H9 (cell line): ENCODE measurements at regions not wholly inside any gene's neighbourhood (a gene's known extent, or its start where the extent isn't known, plus 50 kb on each side); places are given as distances from the start of the nearest gene placed in this dataset.

Experiments used
- DNase-seq: peaks from one replicate; pipeline ENCODE4 v3.0.0-alpha.2; 2017
- H2AFZ ChIP-seq: one replicate; pipeline ENCODE4 v1.6.1; 2013; ENCODE audit warnings: mild to moderate bottlenecking, low read length, control low read depth, moderate library complexity
- H2AK5ac ChIP-seq: 2 replicates; pipeline ENCODE4 v1.6.1; 2013; ENCODE audit warnings: low read length, control low read depth, mixed read lengths; ENCODE audit not compliant: insufficient read length
- H2BK120ac ChIP-seq: one replicate; pipeline ENCODE4 v1.6.1; 2013; ENCODE audit warnings: low read depth, mild to moderate bottlenecking, low read length, control low read depth, inconsistent platforms; ENCODE audit not compliant: poor library complexity, severe bottlenecking
- H2BK12ac ChIP-seq: 2 replicates; pipeline ENCODE4 v1.6.1; 2013; ENCODE audit warnings: low read length, control low read depth, mixed read lengths, low read depth; ENCODE audit not compliant: insufficient read length
- H2BK15ac ChIP-seq: 2 replicates; pipeline ENCODE4 v1.6.1; 2013; ENCODE audit warnings: low read depth, low read length, control low read depth
- H2BK20ac ChIP-seq: one replicate; pipeline ENCODE4 v1.6.1; 2013; ENCODE audit warnings: low read depth, mild to moderate bottlenecking, low read length, control low read depth, inconsistent platforms; ENCODE audit not compliant: poor library complexity, severe bottlenecking
- H2BK5ac ChIP-seq: 2 replicates; pipeline ENCODE4 v1.6.1; 2013; ENCODE audit warnings: low read length, control low read depth, mixed read lengths; ENCODE audit not compliant: insufficient read length
- H3K14ac ChIP-seq: 2 replicates; pipeline ENCODE4 v1.6.1; 2013; ENCODE audit warnings: low read length, control low read depth; ENCODE audit not compliant: insufficient read depth
- H3K18ac ChIP-seq: 2 replicates; pipeline ENCODE4 v1.6.1; 2013; ENCODE audit warnings: low read depth, mild to moderate bottlenecking, mixed read lengths, low read length, control low read depth; ENCODE audit not compliant: insufficient read length
- H3K23ac ChIP-seq: 2 replicates; pipeline ENCODE4 v1.6.1; 2013; ENCODE audit warnings: low read length, control low read depth, mixed read lengths, low read depth; ENCODE audit not compliant: insufficient read length
- H3K23me2 ChIP-seq: 2 replicates; pipeline ENCODE4 v1.6.1; 2013; ENCODE audit warnings: low read depth, mild to moderate bottlenecking, mixed read lengths, low read length, control low read depth; ENCODE audit not compliant: insufficient read length, poor library complexity, severe bottlenecking
- H3K27ac ChIP-seq: 2 replicates; pipeline ENCODE4 v1.5.1; 2013; ENCODE audit warnings: low read length, control low read depth, mixed read lengths, low read depth; ENCODE audit not compliant: insufficient read length
- H3K27me3 ChIP-seq: 2 replicates; pipeline ENCODE4 v1.6.1; 2013; ENCODE audit warnings: low read length, control low read depth, inconsistent platforms; ENCODE audit not compliant: insufficient read depth
- H3K4ac ChIP-seq: 2 replicates; pipeline ENCODE4 v1.6.1; 2013; ENCODE audit warnings: low read depth, mild to moderate bottlenecking, control low read depth, inconsistent platforms, low read length, moderate library complexity
- H3K4me1 ChIP-seq: 2 replicates; pipeline ENCODE4 v1.6.1; 2013; ENCODE audit warnings: low read length, control low read depth, inconsistent platforms; ENCODE audit not compliant: insufficient read depth
- H3K4me2 ChIP-seq: 2 replicates; pipeline ENCODE4 v1.6.1; 2013; ENCODE audit warnings: low read length, control low read depth, mixed read lengths; ENCODE audit not compliant: insufficient read length, insufficient read depth
- H3K56ac ChIP-seq: 2 replicates; pipeline ENCODE4 v1.6.1; 2013; ENCODE audit warnings: low read depth, mild to moderate bottlenecking, mixed read lengths, low read length, control low read depth; ENCODE audit not compliant: insufficient read length
- H3K79me1 ChIP-seq: 2 replicates; pipeline ENCODE4 v1.6.1; 2013; ENCODE audit warnings: low read depth, mild to moderate bottlenecking, moderate library complexity, low read length, control low read depth, inconsistent platforms; ENCODE audit not compliant: insufficient read depth, poor library complexity, severe bottlenecking
- H3K79me2 ChIP-seq: 2 replicates; pipeline ENCODE4 v1.6.1; 2013; ENCODE audit warnings: low read length, control low read depth, inconsistent platforms; ENCODE audit not compliant: insufficient read depth
- H3K9ac ChIP-seq: 2 replicates; pipeline ENCODE4 v1.6.1; 2013; ENCODE audit warnings: low read length, control low read depth, mixed read lengths; ENCODE audit not compliant: insufficient read length; ENCODE audit errors: extremely low read depth
- H3K9me3 ChIP-seq: one replicate; pipeline ENCODE4 v1.6.1; 2013; ENCODE audit warnings: low read depth, low read length, inconsistent platforms; ENCODE audit not compliant: control insufficient read depth
- H3T11ph ChIP-seq: one replicate; pipeline ENCODE4 v1.6.1; 2013; ENCODE audit warnings: mild to moderate bottlenecking, low read length, control low read depth, inconsistent platforms
- H4K20me1 ChIP-seq: one replicate; pipeline ENCODE4 v1.6.1; 2013; ENCODE audit not compliant: control insufficient read depth, insufficient read length, insufficient read depth
- H4K5ac ChIP-seq: 2 replicates; pipeline ENCODE4 v1.6.1; 2013; ENCODE audit warnings: low read depth, mild to moderate bottlenecking, mixed read lengths, low read length, control low read depth; ENCODE audit not compliant: insufficient read length
- H4K8ac ChIP-seq: replicated peaks from 2 replicates; pipeline ENCODE4 v1.6.1; 2013; ENCODE audit warnings: low read length, control low read depth, mixed read lengths, low read depth; ENCODE audit not compliant: insufficient read length
- H4K91ac ChIP-seq: 2 replicates; pipeline ENCODE4 v1.6.1; 2013; ENCODE audit warnings: low read depth, mild to moderate bottlenecking, moderate library complexity, mixed read lengths, low read length, control low read depth; ENCODE audit not compliant: insufficient read length
- H3K27ac Mint-ChIP-seq, 3 experiments: 2 replicates in 2 of 3; 3 replicates in 1 of 3; pipeline ENCODE4 v1.8.0; 2020 to 2021; ENCODE audit warnings: mixed read lengths in 3 of 3, mild to moderate bottlenecking in 1 of 3, moderate library complexity in 1 of 3
- H3K27me3 Mint-ChIP-seq: 2 replicates; pipeline ENCODE4 v1.8.0; 2021; ENCODE audit warnings: low read depth, mild to moderate bottlenecking, moderate library complexity, mixed read lengths
- H3K36me3 Mint-ChIP-seq, 3 experiments: 2 replicates in 2 of 3; 3 replicates in 1 of 3; pipeline ENCODE4 v1.8.0; 2020 to 2021; ENCODE audit warnings: low read depth in 3 of 3, mixed read lengths in 3 of 3; ENCODE audit not compliant: insufficient read depth in 1 of 3
- H3K4me1 Mint-ChIP-seq, 2 experiments: 2 replicates each; pipeline ENCODE4 v1.8.0; 2020; ENCODE audit warnings: mixed read lengths in 2 of 2
- H3K4me3 Mint-ChIP-seq, 2 experiments: 2 replicates in 1 of 2; 3 replicates in 1 of 2; pipeline ENCODE4 v1.8.0; 2020 to 2021; ENCODE audit warnings: mild to moderate bottlenecking in 2 of 2, mixed read lengths in 2 of 2, moderate library complexity in 1 of 2
- H3K9me3 Mint-ChIP-seq, 2 experiments: 2 replicates in 1 of 2; 3 replicates in 1 of 2; pipeline ENCODE4 v1.8.0; 2020; ENCODE audit warnings: mild to moderate bottlenecking in 2 of 2, mixed read lengths in 2 of 2, moderate library complexity in 1 of 2
- WGBS: extraction: QIAGEN DNeasy Blood & Tissue Kit; methylation state at CpG from one replicate; pipeline ENCODE4 v1.1.7; 2013; ENCODE audit warnings: missing lambda C conversion rate, low lambda C conversion rate, mixed read lengths; ENCODE audit not compliant: insufficient read length; ENCODE audit errors: extremely low coverage; 5-methylcytosine and 5-hydroxymethylcytosine counted together
- TF ChIP-seq, protein P1 (sequence below): fragments of 200-600 bp; sonication (generic); conservative IDR thresholded peaks from 3 replicates; pipeline ENCODE4 v1.8.0; 2021; ENCODE audit warnings: antibody characterized with exemption, mild to moderate bottlenecking

GRCh38 chr10:57008189-57008588 lies 647.1 kb upstream of the ZWINT start:
- H3K23ac ChIP-seq, result no peak overlapping the region
- WGBS, result no CpG with 5 or more reads among the region's 2 CpGs
- H3K79me1 ChIP-seq, result no peaks in the 10 kb centered on the region
- H2AK5ac ChIP-seq, result no peak overlapping the region
- no peak overlapping the region for H2BK20ac ChIP-seq
- H4K91ac ChIP-seq, result no peak overlapping the region
- no peak overlapping the region for H3K4ac ChIP-seq
- no peak overlapping the region for H3K9ac ChIP-seq
- H3K27ac ChIP-seq, result no peak overlapping the region
- no peaks in the 10 kb centered on the region for H3K36me3 Mint-ChIP-seq
- no peak overlapping the region for H3K4me3 Mint-ChIP-seq
- no peak overlapping the region for H3K56ac ChIP-seq
- H2AFZ ChIP-seq, result no peak overlapping the region
- no peaks in the 10 kb centered on the region for H3K4me1 Mint-ChIP-seq
- no peaks in the 10 kb centered on the region for H3K79me2 ChIP-seq
- H3K27me3 ChIP-seq, result no peaks in the 10 kb centered on the region
- no peak overlapping the region for H3K14ac ChIP-seq
- H3K27me3 Mint-ChIP-seq, result no peaks in the 10 kb centered on the region
- no peak overlapping the region for H3K4me2 ChIP-seq
- no peak for DNase-seq
- no peaks in the 10 kb centered on the region for H3K9me3 Mint-ChIP-seq
- no peaks in the 10 kb centered on the region for H3K4me1 ChIP-seq
- no peaks in the 10 kb centered on the region for H4K20me1 ChIP-seq
- no peak overlapping the region for H2BK15ac ChIP-seq
- H3K23me2 ChIP-seq, result no peaks in the 10 kb centered on the region
- no peak overlapping the region for H3T11ph ChIP-seq
- no peak overlapping the region for H3K27ac Mint-ChIP-seq
- H4K8ac ChIP-seq, result no peak overlapping the region
- no peak overlapping the region for H3K18ac ChIP-seq
- no peak overlapping the region for H2BK120ac ChIP-seq
- TF ChIP-seq, protein P1, sequence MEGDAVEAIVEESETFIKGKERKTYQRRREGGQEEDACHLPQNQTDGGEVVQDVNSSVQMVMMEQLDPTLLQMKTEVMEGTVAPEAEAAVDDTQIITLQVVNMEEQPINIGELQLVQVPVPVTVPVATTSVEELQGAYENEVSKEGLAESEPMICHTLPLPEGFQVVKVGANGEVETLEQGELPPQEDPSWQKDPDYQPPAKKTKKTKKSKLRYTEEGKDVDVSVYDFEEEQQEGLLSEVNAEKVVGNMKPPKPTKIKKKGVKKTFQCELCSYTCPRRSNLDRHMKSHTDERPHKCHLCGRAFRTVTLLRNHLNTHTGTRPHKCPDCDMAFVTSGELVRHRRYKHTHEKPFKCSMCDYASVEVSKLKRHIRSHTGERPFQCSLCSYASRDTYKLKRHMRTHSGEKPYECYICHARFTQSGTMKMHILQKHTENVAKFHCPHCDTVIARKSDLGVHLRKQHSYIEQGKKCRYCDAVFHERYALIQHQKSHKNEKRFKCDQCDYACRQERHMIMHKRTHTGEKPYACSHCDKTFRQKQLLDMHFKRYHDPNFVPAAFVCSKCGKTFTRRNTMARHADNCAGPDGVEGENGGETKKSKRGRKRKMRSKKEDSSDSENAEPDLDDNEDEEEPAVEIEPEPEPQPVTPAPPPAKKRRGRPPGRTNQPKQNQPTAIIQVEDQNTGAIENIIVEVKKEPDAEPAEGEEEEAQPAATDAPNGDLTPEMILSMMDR, result no peak
- no peak overlapping the region for H2BK5ac ChIP-seq
- H2BK12ac ChIP-seq, result no peak overlapping the region
- H4K5ac ChIP-seq, result no peak overlapping the region
- no peaks in the 10 kb centered on the region for H3K9me3 ChIP-seq
